IMR-90 (cell line): ENCODE measurements at regions not wholly inside any gene's neighbourhood (a gene's known extent, or its start where the extent isn't known, plus 50 kb on each side); places are given as distances from the start of the nearest gene placed in this dataset.

Experiments
- ATAC-seq: fragments of 200-7000 bp; cut with Tn5 transposase; 2 replicates; pipeline ENCODE4 v1.9.1; 2020; ENCODE audit warnings: low read depth, mild to moderate bottlenecking, moderate library complexity
- BruUV-seq: library from RNA; stranded (reverse); fragments of 400-500 nt; replicated peaks from 2 replicates; lab custom pipeline; 2021; lab: Mats Ljungman, UMichigan
- CTCF ChIA-PET: fragments of 300-600 bp; formaldehyde crosslinking; extraction: SDS; loops from one replicate; lab custom pipeline; 2021; ENCODE audit warnings: antibody characterized with exemption; lab: Yijun Ruan, JAX
- POLR2A ChIA-PET: fragments of 300-600 bp; sonication (Branson Sonifier 250); formaldehyde crosslinking; loops from one replicate; lab custom pipeline; 2022; ENCODE audit warnings: antibody characterized with exemption; ENCODE audit not compliant: unreplicated experiment; lab: Charles Lee
- DNase-seq: peaks from one replicate; pipeline ENCODE4 v3.0.0; 2013
- H2AFZ ChIP-seq: replicated peaks from 2 replicates; pipeline ENCODE3; 2013; ENCODE audit warnings: low read length, mild to moderate bottlenecking; ENCODE audit not compliant: poor library complexity
- H2AK5ac ChIP-seq: 2 replicates; pipeline ENCODE4 v1.6.1; 2013; ENCODE audit warnings: low read depth, low read length, inconsistent platforms
- H2AK9ac ChIP-seq: replicated peaks from 2 replicates; pipeline ENCODE3; 2013; ENCODE audit warnings: mild to moderate bottlenecking, low read depth, low read length, moderate library complexity; ENCODE audit not compliant: poor library complexity
- H2BK120ac ChIP-seq: 2 replicates; pipeline ENCODE4 v1.6.1; 2013; ENCODE audit warnings: low read depth, low read length, inconsistent platforms
- H2BK15ac ChIP-seq: 3 replicates; pipeline ENCODE4 v1.6.1; 2013; ENCODE audit warnings: low read depth, low read length, inconsistent platforms
- H2BK20ac ChIP-seq: 2 replicates; pipeline ENCODE4 v1.6.1; 2013; ENCODE audit warnings: low read depth, mild to moderate bottlenecking, inconsistent platforms, low read length, moderate library complexity
- H2BK5ac ChIP-seq: 2 replicates; pipeline ENCODE4 v1.6.1; 2013; ENCODE audit warnings: mild to moderate bottlenecking, low read depth, low read length, inconsistent platforms; ENCODE audit not compliant: poor library complexity, severe bottlenecking
- H3K14ac ChIP-seq: replicated peaks from 2 replicates; pipeline ENCODE4 v1.6.1; 2013; ENCODE audit warnings: low read depth, low read length, inconsistent platforms
- H3K18ac ChIP-seq: 2 replicates; pipeline ENCODE4 v1.6.1; 2013; ENCODE audit warnings: low read depth, low read length, control low read depth
- H3K23ac ChIP-seq: 2 replicates; pipeline ENCODE4 v1.6.1; 2013; ENCODE audit warnings: low read depth, low read length, inconsistent platforms
- H3K27ac ChIP-seq: 2 replicates; pipeline ENCODE4 v1.5.1; 2013; ENCODE audit warnings: mild to moderate bottlenecking, control low read depth, low read length; ENCODE audit not compliant: insufficient read depth
- H3K27me3 ChIP-seq: 2 replicates; pipeline ENCODE4 v1.6.1; 2013; ENCODE audit warnings: low read length; ENCODE audit not compliant: control insufficient read depth, insufficient read depth
- H3K36me3 ChIP-seq: 2 replicates; pipeline ENCODE4 v1.6.1; 2013; ENCODE audit warnings: low read length, mixed read lengths; ENCODE audit not compliant: control insufficient read depth, insufficient read depth
- H3K4ac ChIP-seq: 2 replicates; pipeline ENCODE4 v1.6.1; 2013; ENCODE audit warnings: low read depth, low read length, inconsistent platforms
- H3K4me1 ChIP-seq: 2 replicates; pipeline ENCODE4 v1.6.1; 2013; ENCODE audit warnings: low read length, mixed read lengths; ENCODE audit not compliant: control insufficient read depth, insufficient read depth
- H3K4me2 ChIP-seq: 2 replicates; pipeline ENCODE4 v1.6.1; 2013; ENCODE audit warnings: low read depth, mild to moderate bottlenecking, control low read depth, low read length, moderate library complexity
- H3K4me3 ChIP-seq: 2 replicates; pipeline ENCODE4 v1.5.1; 2013; ENCODE audit warnings: low read depth, mild to moderate bottlenecking, control low read depth, low read length, moderate library complexity; ENCODE audit not compliant: insufficient read depth
- H3K56ac ChIP-seq: 2 replicates; pipeline ENCODE4 v1.6.1; 2013; ENCODE audit warnings: low read length, inconsistent platforms; ENCODE audit not compliant: insufficient read depth; ENCODE audit errors: extremely low read depth
- H3K79me1 ChIP-seq, 2 experiments: 2 replicates each; pipeline ENCODE4 v1.6.1; 2013; ENCODE audit warnings: low read length in 2 of 2, inconsistent platforms in 1 of 2, low read depth in 1 of 2
- H3K9ac ChIP-seq: 2 replicates; pipeline ENCODE4 v1.6.1; 2013; ENCODE audit warnings: low read depth, low read length, control low read depth
- H3K9me1 ChIP-seq: 2 replicates; pipeline ENCODE4 v1.6.1; 2013; ENCODE audit warnings: low read length, inconsistent platforms; ENCODE audit not compliant: insufficient read depth
- H3K9me3 ChIP-seq: 2 replicates; pipeline ENCODE4 v1.6.1; 2013; ENCODE audit warnings: low read length; ENCODE audit not compliant: control insufficient read depth, insufficient read depth
- H4K20me1 ChIP-seq: 2 replicates; pipeline ENCODE4 v1.6.1; 2013; ENCODE audit warnings: low read length, inconsistent platforms; ENCODE audit not compliant: insufficient read depth
- H4K5ac ChIP-seq: 2 replicates; pipeline ENCODE4 v1.6.1; 2013; ENCODE audit warnings: mild to moderate bottlenecking, low read depth, low read length, control low read depth
- H4K8ac ChIP-seq, 2 experiments: 2 replicates each; pipeline ENCODE4 v1.6.1; 2013; ENCODE audit warnings: low read depth in 2 of 2, low read length in 2 of 2, control low read depth in 1 of 2, inconsistent platforms in 1 of 2
- H4K91ac ChIP-seq: 2 replicates; pipeline ENCODE4 v1.6.1; 2013; ENCODE audit warnings: low read depth, low read length, inconsistent platforms; ENCODE audit not compliant: insufficient read depth
- BHLHE40 ChIP-seq: fragments of 150-350 bp; IDR thresholded peaks from 2 replicates; pipeline ENCODE4 v1.6.1; 2016; ENCODE audit warnings: mild to moderate bottlenecking, low read depth, low read length
- FOS ChIP-seq: fragments of 150-350 bp; IDR thresholded peaks from 2 replicates; pipeline ENCODE4 v1.6.1; 2016; ENCODE audit warnings: low read depth, low read length
- MXI1 ChIP-seq: IDR thresholded peaks from 2 replicates; pipeline ENCODE4 v1.6.1; 2012; ENCODE audit warnings: low read depth, mild to moderate bottlenecking, low read length, moderate library complexity, borderline replicate concordance
- POLR2A ChIP-seq: IDR thresholded peaks from 2 replicates; pipeline ENCODE4 v1.6.1; 2012; ENCODE audit warnings: mild to moderate bottlenecking, low read depth, low read length
- RAD21 ChIP-seq: IDR thresholded peaks from 2 replicates; pipeline ENCODE4 v1.6.1; 2012; ENCODE audit warnings: low read length, improper control_type of control experiment
- RCOR1 ChIP-seq: IDR thresholded peaks from 2 replicates; pipeline ENCODE4 v1.6.1; 2012; ENCODE audit warnings: mild to moderate bottlenecking, low read length, improper control_type of control experiment; ENCODE audit not compliant: insufficient replicate concordance
- RFX5 ChIP-seq: IDR thresholded peaks from 2 replicates; pipeline ENCODE4 v1.8.0; 2012; ENCODE audit warnings: low read depth, mild to moderate bottlenecking, low read length, moderate library complexity
- SMC3 ChIP-seq: fragments of 150-350 bp; IDR thresholded peaks from 2 replicates; pipeline ENCODE4 v1.6.1; 2016; ENCODE audit warnings: low read depth, mild to moderate bottlenecking, antibody characterized with exemption, low read length, moderate library complexity
- WGBS, 2 experiments: methylation state at CpG; one replicate each; pipeline versions ENCODE4 v1.1.5 to v1.1.7; 2013; ENCODE audit warnings: missing lambda C conversion rate in 2 of 2; ENCODE audit not compliant: insufficient read length in 1 of 2; ENCODE audit errors: extremely low coverage in 2 of 2; 5-methylcytosine and 5-hydroxymethylcytosine counted together
- dilution Hi-C: fragments of 300-500 bp; cut with HindIII; formaldehyde crosslinking; loops from one replicate; pipeline ENCODE4 v1.14.3; 2018; ENCODE audit warnings: low sequenced_read_pairs; ENCODE audit not compliant: unreplicated experiment
- in situ Hi-C: fragments of 300-500 bp; cut with MboI; formaldehyde crosslinking; loops from 3 replicates; pipeline ENCODE4 v1.14.3; 2019; ENCODE audit warnings: low sequenced_read_pairs, inconsistent platforms, mixed read lengths
- intact Hi-C: fragments of 100-400 bp; cut with micrococcal nuclease; formaldehyde crosslinking; loops from 2 replicates; pipeline ENCODE4 v1.10.0; 2022
- TF ChIP-seq, protein P1 (sequence below): fragments of 150-350 bp; IDR thresholded peaks from 2 replicates; pipeline ENCODE4 v1.6.1; 2017; ENCODE audit warnings: mild to moderate bottlenecking, antibody characterized with exemption, low read length, low read depth
- TF ChIP-seq, protein P2 (sequence below): conservative IDR thresholded peaks from 2 replicates; pipeline ENCODE4 v1.5.1; 2012; ENCODE audit warnings: mild to moderate bottlenecking, low read depth, low read length, improper control_type of control experiment
- TF ChIP-seq, protein P3 (sequence below): fragments of 150-350 bp; IDR thresholded peaks from 2 replicates; pipeline ENCODE4 v1.6.1; 2016; ENCODE audit warnings: low read depth, mild to moderate bottlenecking, low read length, moderate library complexity, borderline replicate concordance

DNA sequence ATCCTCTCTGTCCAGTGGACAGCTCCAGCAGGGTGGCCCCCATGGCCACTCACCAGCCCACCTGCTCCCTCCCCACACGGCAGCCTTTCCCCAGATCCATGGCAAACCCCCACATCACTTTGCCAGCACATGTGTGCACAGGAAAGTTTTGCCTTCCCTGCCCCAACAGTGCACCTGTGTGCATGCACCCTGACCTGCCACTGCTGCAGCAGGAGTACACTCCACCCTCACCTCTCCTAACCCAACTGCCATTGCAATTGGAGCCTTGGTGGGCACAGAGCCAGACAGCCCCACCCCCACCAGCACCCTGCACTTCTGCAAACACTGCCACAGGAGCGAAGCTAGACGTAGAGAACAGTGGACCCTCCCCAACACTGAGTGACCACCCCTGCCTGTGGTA, 308.9 kb downstream of the CEP170 start:
- Histone ChIP-seq H3K4me1 (no peaks in the 10 kb centered on the region), H3K9ac (no peak overlapping the region), H3K4me3 (no peak overlapping the region), H4K91ac (no peak overlapping the region), H3K23ac (no peak overlapping the region), H2BK5ac (no peak overlapping the region), H3K14ac (no peak overlapping the region), H3K18ac (no peak overlapping the region), H3K4ac (no peak overlapping the region), H3K36me3 (no peaks in the 10 kb centered on the region), H3K9me1 (no peaks in the 10 kb centered on the region), H3K56ac (no peak overlapping the region), H4K20me1 (no peaks in the 10 kb centered on the region), H3K9me3 (peaks cover 2% of the 10 kb centered on the region; the same call in 1 of the 2 replicates), H2AK5ac (no peak overlapping the region), H2AK9ac (no peak overlapping the region), H2BK120ac (no peak overlapping the region), H4K5ac (no peak overlapping the region), H3K4me2 (no peak overlapping the region), H3K79me1 (no peaks in the 10 kb centered on the region), H2BK20ac (no peak overlapping the region), H3K27ac (no peak overlapping the region), H2BK15ac (no peak overlapping the region), H3K27me3 (no peaks in the 10 kb centered on the region), H4K8ac (no peak overlapping the region), H2AFZ (no peak overlapping the region)
- TF ChIP-seq, protein P1, sequence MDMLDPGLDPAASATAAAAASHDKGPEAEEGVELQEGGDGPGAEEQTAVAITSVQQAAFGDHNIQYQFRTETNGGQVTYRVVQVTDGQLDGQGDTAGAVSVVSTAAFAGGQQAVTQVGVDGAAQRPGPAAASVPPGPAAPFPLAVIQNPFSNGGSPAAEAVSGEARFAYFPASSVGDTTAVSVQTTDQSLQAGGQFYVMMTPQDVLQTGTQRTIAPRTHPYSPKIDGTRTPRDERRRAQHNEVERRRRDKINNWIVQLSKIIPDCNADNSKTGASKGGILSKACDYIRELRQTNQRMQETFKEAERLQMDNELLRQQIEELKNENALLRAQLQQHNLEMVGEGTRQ, result no peak
- TF ChIP-seq SMC3 (no peak), MXI1 (no peak), POLR2A (no peak), RCOR1 (no peak), BHLHE40 (no peak), RAD21 (no peak), FOS (no peak), RFX5 (no peak)
- TF ChIP-seq, protein P2, sequence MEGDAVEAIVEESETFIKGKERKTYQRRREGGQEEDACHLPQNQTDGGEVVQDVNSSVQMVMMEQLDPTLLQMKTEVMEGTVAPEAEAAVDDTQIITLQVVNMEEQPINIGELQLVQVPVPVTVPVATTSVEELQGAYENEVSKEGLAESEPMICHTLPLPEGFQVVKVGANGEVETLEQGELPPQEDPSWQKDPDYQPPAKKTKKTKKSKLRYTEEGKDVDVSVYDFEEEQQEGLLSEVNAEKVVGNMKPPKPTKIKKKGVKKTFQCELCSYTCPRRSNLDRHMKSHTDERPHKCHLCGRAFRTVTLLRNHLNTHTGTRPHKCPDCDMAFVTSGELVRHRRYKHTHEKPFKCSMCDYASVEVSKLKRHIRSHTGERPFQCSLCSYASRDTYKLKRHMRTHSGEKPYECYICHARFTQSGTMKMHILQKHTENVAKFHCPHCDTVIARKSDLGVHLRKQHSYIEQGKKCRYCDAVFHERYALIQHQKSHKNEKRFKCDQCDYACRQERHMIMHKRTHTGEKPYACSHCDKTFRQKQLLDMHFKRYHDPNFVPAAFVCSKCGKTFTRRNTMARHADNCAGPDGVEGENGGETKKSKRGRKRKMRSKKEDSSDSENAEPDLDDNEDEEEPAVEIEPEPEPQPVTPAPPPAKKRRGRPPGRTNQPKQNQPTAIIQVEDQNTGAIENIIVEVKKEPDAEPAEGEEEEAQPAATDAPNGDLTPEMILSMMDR, result no peak
- TF ChIP-seq, protein P3, sequence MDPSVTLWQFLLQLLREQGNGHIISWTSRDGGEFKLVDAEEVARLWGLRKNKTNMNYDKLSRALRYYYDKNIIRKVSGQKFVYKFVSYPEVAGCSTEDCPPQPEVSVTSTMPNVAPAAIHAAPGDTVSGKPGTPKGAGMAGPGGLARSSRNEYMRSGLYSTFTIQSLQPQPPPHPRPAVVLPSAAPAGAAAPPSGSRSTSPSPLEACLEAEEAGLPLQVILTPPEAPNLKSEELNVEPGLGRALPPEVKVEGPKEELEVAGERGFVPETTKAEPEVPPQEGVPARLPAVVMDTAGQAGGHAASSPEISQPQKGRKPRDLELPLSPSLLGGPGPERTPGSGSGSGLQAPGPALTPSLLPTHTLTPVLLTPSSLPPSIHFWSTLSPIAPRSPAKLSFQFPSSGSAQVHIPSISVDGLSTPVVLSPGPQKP, result no peak
- ChIA-PET CTCF (no interaction called here), POLR2A (no interaction called here)
- BruUV-seq, result no TSS peak
- in situ Hi-C loops (no loop called here), intact Hi-C loops (no loop called here), dilution Hi-C loops (no loop called here)
- WGBS, 2 experiments, result 13% methylated on average over 1 of the region's 3 CpGs; no CpG with 5 or more reads in 1 of the 2 experiments
- ATAC-seq, result no peak
- DNase-seq, result no peak
